Fibroblast of mammary gland (primary cell): ENCODE measurements at regions not wholly inside any gene's neighbourhood (a gene's known extent, or its start where the extent isn't known, plus 50 kb on each side); places are given as distances from the start of the nearest gene placed in this dataset.

Source experiments
- DNase-seq: peaks from one replicate; pipeline ENCODE4 v3.0.0-alpha.2; 2010; ENCODE audit warnings: low read depth
- H3K4me3 ChIP-seq: 2 replicates; pipeline ENCODE4 v1.5.1; 2011; ENCODE audit warnings: low read depth, mild to moderate bottlenecking, low read length, moderate library complexity; ENCODE audit not compliant: control insufficient read depth
- TF ChIP-seq, protein P1 (sequence below): conservative IDR thresholded peaks from 2 replicates; pipeline ENCODE4 v1.5.1; 2011; ENCODE audit warnings: low read depth, low read length, inconsistent platforms; ENCODE audit not compliant: control insufficient read depth, insufficient read depth

DNA sequence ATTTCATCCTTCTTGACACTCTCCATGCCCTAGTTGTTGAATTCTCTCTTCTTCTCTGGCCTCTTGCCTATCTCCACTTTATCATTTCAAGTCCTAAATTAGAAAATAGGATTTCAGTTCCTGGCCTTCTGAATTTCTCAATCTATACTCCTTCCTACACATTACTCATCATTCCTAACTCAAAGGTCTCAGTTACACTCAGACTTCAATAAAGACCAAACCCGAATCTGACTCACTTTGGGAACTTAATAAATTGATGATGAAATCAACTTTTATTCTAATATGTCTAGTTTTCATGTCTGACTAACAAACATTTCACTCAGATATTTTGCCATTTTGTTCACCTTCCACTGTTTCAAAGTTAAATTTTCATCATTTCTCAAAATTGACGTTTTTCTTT lies 113.6 kb upstream of the TSLP start:
- peak; percentile 84 for DNase-seq
- TF ChIP-seq, protein P1, sequence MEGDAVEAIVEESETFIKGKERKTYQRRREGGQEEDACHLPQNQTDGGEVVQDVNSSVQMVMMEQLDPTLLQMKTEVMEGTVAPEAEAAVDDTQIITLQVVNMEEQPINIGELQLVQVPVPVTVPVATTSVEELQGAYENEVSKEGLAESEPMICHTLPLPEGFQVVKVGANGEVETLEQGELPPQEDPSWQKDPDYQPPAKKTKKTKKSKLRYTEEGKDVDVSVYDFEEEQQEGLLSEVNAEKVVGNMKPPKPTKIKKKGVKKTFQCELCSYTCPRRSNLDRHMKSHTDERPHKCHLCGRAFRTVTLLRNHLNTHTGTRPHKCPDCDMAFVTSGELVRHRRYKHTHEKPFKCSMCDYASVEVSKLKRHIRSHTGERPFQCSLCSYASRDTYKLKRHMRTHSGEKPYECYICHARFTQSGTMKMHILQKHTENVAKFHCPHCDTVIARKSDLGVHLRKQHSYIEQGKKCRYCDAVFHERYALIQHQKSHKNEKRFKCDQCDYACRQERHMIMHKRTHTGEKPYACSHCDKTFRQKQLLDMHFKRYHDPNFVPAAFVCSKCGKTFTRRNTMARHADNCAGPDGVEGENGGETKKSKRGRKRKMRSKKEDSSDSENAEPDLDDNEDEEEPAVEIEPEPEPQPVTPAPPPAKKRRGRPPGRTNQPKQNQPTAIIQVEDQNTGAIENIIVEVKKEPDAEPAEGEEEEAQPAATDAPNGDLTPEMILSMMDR, result no peak
- H3K4me3 ChIP-seq, result no peak overlapping the region

GRCh38 chr5:110963495-110963894 lies 108.0 kb upstream of the TSLP start:
- no peak for DNase-seq
- H3K4me3 ChIP-seq, result no peak overlapping the region
- TF ChIP-seq, protein P1, result no peak

DNA sequence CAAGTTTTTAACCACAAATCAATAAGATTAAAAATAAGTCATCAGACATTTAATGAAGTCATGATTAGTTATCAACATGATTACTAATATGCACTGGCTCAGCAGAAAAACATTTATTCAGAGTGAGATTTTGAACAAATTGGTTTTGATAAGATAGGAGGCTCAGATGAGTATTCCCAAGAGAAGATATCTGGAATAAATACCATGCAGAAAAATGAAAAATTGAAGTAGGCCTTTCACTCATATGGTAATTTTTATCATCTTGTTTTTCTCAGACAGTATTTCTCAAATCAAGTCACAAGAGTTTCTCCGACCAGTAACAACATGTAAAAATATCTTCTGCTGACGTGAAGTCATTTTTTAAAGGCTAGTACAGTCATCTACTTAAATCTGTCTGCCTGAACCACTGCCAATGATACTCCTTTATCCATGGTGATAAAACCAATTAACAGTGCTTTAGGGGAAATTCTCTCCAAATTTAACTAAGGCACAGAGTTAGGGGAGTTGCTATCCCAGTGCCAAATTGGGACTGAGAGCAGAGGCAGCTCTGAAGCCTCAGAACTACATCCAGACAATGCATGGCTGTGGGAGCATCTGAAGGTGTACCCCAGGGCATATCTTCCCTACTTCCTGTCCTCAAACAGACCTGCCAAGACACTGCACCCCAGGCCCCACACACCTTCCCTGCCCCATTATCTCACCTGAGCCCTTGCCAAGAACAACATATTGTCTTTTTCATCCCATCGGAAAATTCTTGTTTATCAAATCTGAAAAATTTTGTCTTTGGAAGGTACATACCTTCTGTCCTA lies 105.5 kb upstream of the TSLP start:
- H3K4me3 ChIP-seq, result no peak overlapping the region
- TF ChIP-seq, protein P1, result no peak
- DNase-seq, result peak; percentile 27

GRCh38 chr5:110968246-110969005 lies 103.1 kb upstream of the TSLP start:
- H3K4me3 ChIP-seq, result no peak overlapping the region
- TF ChIP-seq, protein P1, result no peak
- no peak for DNase-seq

DNA sequence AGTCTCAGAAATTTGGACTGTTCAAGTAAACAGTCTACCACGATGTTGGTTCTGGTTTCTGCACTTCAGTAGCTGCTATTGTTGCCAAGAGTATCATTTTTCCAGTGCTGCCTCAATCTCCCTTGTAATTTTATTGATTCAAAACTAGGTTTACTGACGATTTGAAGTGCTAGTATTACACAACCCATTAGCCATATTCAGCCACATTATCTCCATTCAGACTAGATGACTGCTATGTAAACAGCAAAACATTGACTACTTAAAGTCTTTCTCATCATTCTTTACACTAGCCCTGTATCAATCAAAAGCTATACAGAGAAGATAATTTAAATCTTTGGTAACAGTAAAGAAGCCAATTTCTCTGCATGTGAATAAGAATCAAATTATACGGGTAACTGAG lies 102.0 kb upstream of the TSLP start:
- TF ChIP-seq, protein P1, result no peak
- H3K4me3 ChIP-seq, result no peak overlapping the region
- DNase-seq, result no peak

DNA sequence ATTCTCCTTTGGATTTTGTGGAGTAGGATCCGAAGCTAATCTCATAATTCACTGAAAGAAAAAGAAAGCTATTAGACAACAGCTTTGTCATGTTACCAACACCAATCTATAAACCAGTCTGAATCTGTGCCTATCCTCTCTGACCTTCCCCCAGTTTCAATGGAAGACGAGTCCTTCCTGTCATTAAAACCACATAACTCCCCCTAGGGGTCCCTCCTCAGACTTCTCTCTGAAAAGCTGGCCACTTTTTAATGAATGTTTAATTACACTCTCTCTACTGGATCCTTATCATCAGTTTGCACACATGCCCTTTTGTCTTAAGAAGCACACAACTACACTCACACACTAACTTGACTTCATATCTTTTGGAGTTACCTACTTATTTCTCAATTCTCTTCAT lies 98.0 kb upstream of the TSLP start:
- TF ChIP-seq, protein P1, result no peak
- no peak for DNase-seq
- no peak overlapping the region for H3K4me3 ChIP-seq
